Nephron progenitor cell (in vitro differentiated cells): ENCODE measurements at regions not wholly inside any gene's neighbourhood (a gene's known extent, or its start where the extent isn't known, plus 50 kb on each side); places are given as distances from the start of the nearest gene placed in this dataset.

ENCODE experiments used
- DNase-seq: peaks from one replicate; pipeline ENCODE4 v3.0.0; 2021
- H3K27ac Mint-ChIP-seq: 2 replicates; pipeline ENCODE4 v1.8.0; 2021; ENCODE audit warnings: mild to moderate bottlenecking, moderate library complexity, mixed read lengths
- H3K27me3 Mint-ChIP-seq: 2 replicates; pipeline ENCODE4 v1.8.0; 2021; ENCODE audit warnings: mild to moderate bottlenecking, low read depth, mixed read lengths; ENCODE audit not compliant: poor library complexity
- H3K36me3 Mint-ChIP-seq: 2 replicates; pipeline ENCODE4 v1.8.0; 2021; ENCODE audit warnings: low read depth, mixed read lengths
- H3K4me1 Mint-ChIP-seq: 2 replicates; pipeline ENCODE4 v1.8.0; 2021; ENCODE audit warnings: mixed read lengths
- H3K4me3 Mint-ChIP-seq: 2 replicates; pipeline ENCODE4 v1.8.0; 2021; ENCODE audit warnings: mild to moderate bottlenecking, moderate library complexity, mixed read lengths
- H3K9me3 Mint-ChIP-seq: 2 replicates; pipeline ENCODE4 v1.8.0; 2021; ENCODE audit warnings: mild to moderate bottlenecking, moderate library complexity, mixed read lengths
- CTCF ChIP-seq: fragments of 200-600 bp; sonication (generic); IDR thresholded peaks from 2 replicates; pipeline ENCODE4 v1.5.0; 2021; ENCODE audit warnings: antibody characterized with exemption

- DNase-seq: no peak
- TF ChIP-seq CTCF: no peak
- H3K27me3 Mint-ChIP-seq: no peaks in the 10 kb centered on the region
- H3K9me3 Mint-ChIP-seq: peaks cover 6% of the 10 kb centered on the region
- no peaks in the 10 kb centered on the region for H3K4me1 Mint-ChIP-seq
- H3K27ac Mint-ChIP-seq: no peak overlapping the region
- no peaks in the 10 kb centered on the region for H3K36me3 Mint-ChIP-seq
- no peak overlapping the region for H3K4me3 Mint-ChIP-seq
Observed at GRCh38 chr18:38010971-38011857, 445.6 kb upstream of the CELF4 start.

GRCh38 chr18:38010037-38010436 is 444.4 kb upstream of the CELF4 start:
- Mint-ChIP-seq H3K4me3 (no peak overlapping the region), H3K4me1 (no peaks in the 10 kb centered on the region), H3K9me3 (no peaks in the 10 kb centered on the region), H3K27me3 (no peaks in the 10 kb centered on the region), H3K36me3 (no peaks in the 10 kb centered on the region), H3K27ac (no peak overlapping the region)
- no peak for DNase-seq
- no peak for TF ChIP-seq CTCF

- H3K27ac Mint-ChIP-seq: no peak overlapping the region
- no peak for DNase-seq
- no peak overlapping the region for H3K4me3 Mint-ChIP-seq
Observed at GRCh38 chr18:38009320-38009719, 443.7 kb upstream of the CELF4 start.

GRCh38 chr18:38007676-38008330 is 442.2 kb upstream of the CELF4 start:
- H3K4me1 Mint-ChIP-seq: no peaks in the 10 kb centered on the region
- no peaks in the 10 kb centered on the region for H3K36me3 Mint-ChIP-seq
- no peak overlapping the region for H3K4me3 Mint-ChIP-seq
- peaks cover 3% of the 10 kb centered on the region for H3K9me3 Mint-ChIP-seq
- no peaks in the 10 kb centered on the region for H3K27me3 Mint-ChIP-seq
- DNase-seq: no peak
- no peak overlapping the region for H3K27ac Mint-ChIP-seq
- no peak for TF ChIP-seq CTCF

More at GRCh38 chr18:38009320-38009719, 443.7 kb upstream of the CELF4 start:
- Mint-ChIP-seq H3K9me3 (no peaks in the 10 kb centered on the region), H3K4me1 (no peaks in the 10 kb centered on the region), H3K27me3 (no peaks in the 10 kb centered on the region), H3K36me3 (no peaks in the 10 kb centered on the region)
- TF ChIP-seq CTCF: no peak

GRCh38 chr18:38007026-38007425 is 441.4 kb upstream of the CELF4 start:
- no peak overlapping the region for H3K27ac Mint-ChIP-seq
- no peaks in the 10 kb centered on the region for H3K27me3 Mint-ChIP-seq
- H3K4me1 Mint-ChIP-seq: no peaks in the 10 kb centered on the region
- H3K4me3 Mint-ChIP-seq: no peak overlapping the region
- no peak for DNase-seq
- TF ChIP-seq CTCF: no peak
- H3K9me3 Mint-ChIP-seq: peaks cover 3% of the 10 kb centered on the region
- no peaks in the 10 kb centered on the region for H3K36me3 Mint-ChIP-seq
